ENCODE measurements at regions not wholly inside any gene's neighbourhood (a gene's known extent, or its start where the extent isn't known, plus 50 kb on each side); places are given as distances from the start of the nearest gene placed in this dataset.

DNA sequence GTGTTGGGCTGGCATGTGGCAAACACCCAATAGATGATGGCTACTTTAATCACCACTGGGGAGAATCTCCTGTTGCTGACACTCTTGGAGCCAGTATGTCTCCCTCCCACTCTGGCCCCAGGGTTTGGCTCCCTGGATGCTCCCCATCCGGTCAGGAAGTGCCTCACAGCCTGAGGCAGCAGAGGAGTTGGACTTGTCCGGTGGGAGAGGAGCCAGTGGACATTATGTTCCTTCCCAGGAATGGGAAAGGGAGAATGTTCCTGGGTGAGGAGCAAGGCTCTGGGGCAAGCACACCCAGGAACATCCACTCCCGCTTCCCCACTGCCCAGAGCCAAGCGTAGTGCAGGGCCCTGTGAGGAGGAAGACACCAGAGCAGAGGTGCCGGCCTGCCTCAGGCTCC lies 84.6 kb upstream of the NAV2 start:
- H3K4me1 ChIP-seq, result peaks cover 0 to 27% (median 3%) of the 10 kb centered on the region in 4 donors
- peak; percentile 49 to 75 for DNase-seq (ENCODE audit: low spot score in 2 of 2)
- no peak overlapping the region for H3K4me3 ChIP-seq
- no peak for TF ChIP-seq POLR2A (IDR thresholded peaks at IDR 0.05)
- peak; percentile 77 to 93 for TF ChIP-seq EP300 (IDR thresholded peaks at IDR 0.05)
- TF ChIP-seq, protein P1, sequence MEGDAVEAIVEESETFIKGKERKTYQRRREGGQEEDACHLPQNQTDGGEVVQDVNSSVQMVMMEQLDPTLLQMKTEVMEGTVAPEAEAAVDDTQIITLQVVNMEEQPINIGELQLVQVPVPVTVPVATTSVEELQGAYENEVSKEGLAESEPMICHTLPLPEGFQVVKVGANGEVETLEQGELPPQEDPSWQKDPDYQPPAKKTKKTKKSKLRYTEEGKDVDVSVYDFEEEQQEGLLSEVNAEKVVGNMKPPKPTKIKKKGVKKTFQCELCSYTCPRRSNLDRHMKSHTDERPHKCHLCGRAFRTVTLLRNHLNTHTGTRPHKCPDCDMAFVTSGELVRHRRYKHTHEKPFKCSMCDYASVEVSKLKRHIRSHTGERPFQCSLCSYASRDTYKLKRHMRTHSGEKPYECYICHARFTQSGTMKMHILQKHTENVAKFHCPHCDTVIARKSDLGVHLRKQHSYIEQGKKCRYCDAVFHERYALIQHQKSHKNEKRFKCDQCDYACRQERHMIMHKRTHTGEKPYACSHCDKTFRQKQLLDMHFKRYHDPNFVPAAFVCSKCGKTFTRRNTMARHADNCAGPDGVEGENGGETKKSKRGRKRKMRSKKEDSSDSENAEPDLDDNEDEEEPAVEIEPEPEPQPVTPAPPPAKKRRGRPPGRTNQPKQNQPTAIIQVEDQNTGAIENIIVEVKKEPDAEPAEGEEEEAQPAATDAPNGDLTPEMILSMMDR (IDR thresholded peaks at IDR 0.05), result peak in 1 of 5 experiments; percentile 18
- H3K27me3 ChIP-seq, result no peaks in the 10 kb centered on the region
- H3K27ac ChIP-seq, result peak overlapping the region in 2 of 4 donors; percentile 60 to 80
- H3K36me3 ChIP-seq, result no peaks in the 10 kb centered on the region
- WGBS, 2 donors, result 61 to 72% methylated on average over 5 of the region's 5 CpGs
- H3K9me3 ChIP-seq, result peaks cover 0 to 7% (median 2%) of the 10 kb centered on the region in 4 donors

DNA sequence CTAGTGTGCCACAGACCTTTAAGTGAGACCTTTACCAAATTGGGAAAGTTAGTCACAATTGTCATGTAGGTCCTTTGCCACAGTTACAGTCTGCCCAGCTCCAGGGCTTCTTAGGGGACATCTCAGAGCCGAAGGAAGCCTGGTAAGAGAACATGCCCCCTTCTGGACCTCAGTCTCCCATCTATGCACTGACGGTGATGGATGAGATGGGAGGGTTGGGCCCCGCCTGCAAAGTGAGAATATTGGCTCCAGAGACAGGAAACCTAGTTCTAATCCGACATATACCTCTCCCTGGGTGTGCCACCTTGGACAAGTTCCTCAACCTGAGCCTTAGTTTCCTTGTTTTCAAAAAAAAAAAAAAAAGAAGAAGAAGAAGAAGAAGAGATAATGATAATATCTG lies 85.1 kb upstream of the NAV2 start:
- peaks cover 0 to 27% (median 3%) of the 10 kb centered on the region in 4 donors for H3K4me1 ChIP-seq
- DNase-seq (ENCODE audit: low spot score in 2 of 2), result no peak
- no peaks in the 10 kb centered on the region for H3K36me3 ChIP-seq
- 72% methylated on average over 4 of the region's 4 CpGs for WGBS, 2 donors
- H3K4me3 ChIP-seq, result no peak overlapping the region
- no peaks in the 10 kb centered on the region for H3K27me3 ChIP-seq
- no peak for TF ChIP-seq POLR2A (IDR thresholded peaks at IDR 0.05)
- no peak for TF ChIP-seq EP300 (IDR thresholded peaks at IDR 0.05)
- TF ChIP-seq, protein P1 (IDR thresholded peaks at IDR 0.05), result no peak
- peaks cover 0 to 7% (median 2%) of the 10 kb centered on the region in 4 donors for H3K9me3 ChIP-seq
- peak overlapping the region in 1 of 4 donors; percentile 80 for H3K27ac ChIP-seq

DNA sequence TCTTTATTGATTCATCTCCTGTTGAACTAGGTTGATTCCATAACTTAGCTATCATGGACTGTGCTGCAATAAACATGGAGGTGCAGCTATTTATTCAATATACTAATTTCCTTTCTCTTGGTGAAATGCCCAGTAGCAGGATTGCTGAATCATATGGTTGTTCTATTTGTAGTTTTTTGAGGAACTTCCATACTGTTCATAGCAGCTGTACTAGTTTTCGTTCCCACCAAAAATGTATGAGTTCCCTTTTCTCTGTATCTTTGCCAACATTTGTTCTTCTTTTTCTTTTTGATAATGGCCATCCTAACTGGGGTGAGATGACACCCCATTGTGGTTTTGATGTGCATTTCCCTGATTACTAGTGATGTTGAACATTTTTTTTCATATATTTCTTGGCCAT lies 87.2 kb upstream of the NAV2 start:
- Histone ChIP-seq H3K4me1 (peaks cover 0 to 20% (median 0%) of the 10 kb centered on the region in 4 donors), H3K4me3 (no peak overlapping the region), H3K9me3 (peaks cover 0 to 7% (median 2%) of the 10 kb centered on the region in 4 donors), H3K36me3 (no peaks in the 10 kb centered on the region), H3K27ac (no peak overlapping the region), H3K27me3 (no peaks in the 10 kb centered on the region)
- DNase-seq (ENCODE audit: low spot score in 2 of 2), result no peak
- peak in 1 of 2 donors; percentile 46 for TF ChIP-seq EP300 (IDR thresholded peaks at IDR 0.05)
- TF ChIP-seq, protein P1 (IDR thresholded peaks at IDR 0.05), result no peak
- 74 to 80% methylated on average over 1 of the region's 1 CpG for WGBS, 2 donors

DNA sequence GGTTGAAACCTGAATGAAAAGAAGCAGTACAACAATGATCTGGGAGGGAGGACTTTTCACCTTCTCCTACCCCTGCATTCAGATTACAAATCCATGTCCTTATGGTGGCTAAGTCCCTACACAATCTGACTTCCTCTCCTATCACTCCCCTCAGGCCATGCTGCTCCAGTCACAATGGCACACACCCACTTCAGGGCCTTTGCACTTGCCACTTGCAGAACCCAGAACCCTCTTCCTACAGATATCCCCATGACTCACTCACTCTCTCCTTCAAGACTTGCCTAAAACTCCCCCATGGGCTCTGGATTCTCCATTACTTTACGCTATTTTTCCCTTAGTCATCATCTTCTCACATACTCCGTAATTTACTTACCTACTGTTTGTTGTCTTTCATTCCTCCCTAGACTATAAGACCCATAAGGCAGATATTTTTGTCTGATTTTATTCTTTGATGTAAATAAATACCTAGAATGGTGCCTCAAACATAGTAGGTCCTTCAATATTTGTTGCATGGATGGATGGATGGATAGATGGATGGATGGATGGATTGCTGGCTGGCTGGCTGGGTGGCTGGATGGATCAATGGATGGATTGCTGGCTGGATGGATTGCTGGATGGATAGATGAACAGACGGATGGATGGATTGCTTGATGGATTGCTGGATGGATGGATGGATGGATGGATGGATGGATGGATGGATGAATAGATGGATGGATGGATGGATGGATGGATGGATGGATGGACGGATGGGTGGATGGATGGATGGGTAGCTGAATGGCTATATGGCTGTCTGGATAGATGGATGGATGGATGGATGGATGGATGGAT lies 94.7 kb upstream of the NAV2 start:
- WGBS, 2 donors, result 68 to 71% methylated on average over 4 of the region's 4 CpGs
- no peak overlapping the region for H3K27ac ChIP-seq
- TF ChIP-seq POLR2A (IDR thresholded peaks at IDR 0.05) (no peak), EP300 (IDR thresholded peaks at IDR 0.05) (no peak)
- TF ChIP-seq, protein P1 (IDR thresholded peaks at IDR 0.05), result no peak

More for the DNA sequence above, 94.7 kb upstream of the NAV2 start:
- DNase-seq (ENCODE audit: low spot score in 2 of 2), result no peak
- Histone ChIP-seq H3K4me3 (no peak overlapping the region), H3K36me3 (no peaks in the 10 kb centered on the region), H3K4me1 (peaks cover 0 to 5% (median 0%) of the 10 kb centered on the region in 4 donors), H3K27me3 (no peaks in the 10 kb centered on the region), H3K9me3 (no peaks in the 10 kb centered on the region)
